ENCODE measurements at regions not wholly inside any gene's neighbourhood (a gene's known extent, or its start where the extent isn't known, plus 50 kb on each side); places are given as distances from the start of the nearest gene placed in this dataset.
"Not testable (repeated sequence)": the region's sequence is repeated elsewhere in the genome, so short reads cannot be mapped to it uniquely, and the experiment has no call there.

- H3K4me3 ChIP-seq (ENCODE audit: low read depth, low read length) = no peak overlapping the region
- 81% methylated on average over 2 of the region's 2 CpGs for WGBS
- no peak overlapping the region for H3K27ac ChIP-seq (ENCODE audit: low read depth)
Measured at GRCh38 chr6:126640356-126640755, 300.4 kb downstream of the CENPW start.

GRCh38 chr6:126640921-126641320 is 301.0 kb downstream of the CENPW start:
- Histone ChIP-seq H3K4me3 (ENCODE audit: low read depth, low read length) (no peak overlapping the region), H3K4me1 (ENCODE audit: insufficient read depth) (no peaks in the 10 kb centered on the region), H3K27ac (ENCODE audit: low read depth) (no peak overlapping the region), H3K36me3 (ENCODE audit: insufficient read depth) (no peaks in the 10 kb centered on the region)
- DNase-seq (ENCODE audit: extremely low spot score) = no peak

More at GRCh38 chr6:126640356-126640755, 300.4 kb downstream of the CENPW start:
- no peak for DNase-seq (ENCODE audit: extremely low spot score)
- no peaks in the 10 kb centered on the region for H3K4me1 ChIP-seq (ENCODE audit: insufficient read depth)
- H3K36me3 ChIP-seq (ENCODE audit: insufficient read depth) = no peaks in the 10 kb centered on the region

GRCh38 chr6:126641641-126642040 is 301.7 kb downstream of the CENPW start:
- WGBS = 89% methylated on average over 1 of the region's 1 CpG
- Histone ChIP-seq H3K27ac (ENCODE audit: low read depth) (no peak overlapping the region), H3K4me3 (ENCODE audit: low read depth, low read length) (no peak overlapping the region), H3K4me1 (ENCODE audit: insufficient read depth) (no peaks in the 10 kb centered on the region), H3K36me3 (ENCODE audit: insufficient read depth) (no peaks in the 10 kb centered on the region)
- no peak for DNase-seq (ENCODE audit: extremely low spot score)

- H3K27ac ChIP-seq (ENCODE audit: low read depth) = no peak overlapping the region
- H3K4me3 ChIP-seq (ENCODE audit: low read depth, low read length) = no peak overlapping the region
- DNase-seq (ENCODE audit: extremely low spot score) = no peak
- 93% methylated on average over 33 of the region's 33 CpGs for WGBS
- no peaks in the 10 kb centered on the region for H3K4me1 ChIP-seq (ENCODE audit: insufficient read depth)
- H3K36me3 ChIP-seq (ENCODE audit: insufficient read depth) = no peaks in the 10 kb centered on the region
Measured at GRCh38 chr6:126643352-126643751, 303.4 kb downstream of the CENPW start.

- no peak for DNase-seq (ENCODE audit: extremely low spot score)
- no peaks in the 10 kb centered on the region for H3K36me3 ChIP-seq (ENCODE audit: insufficient read depth)
- no peak overlapping the region for H3K4me3 ChIP-seq (ENCODE audit: low read depth, low read length)
- H3K27ac ChIP-seq (ENCODE audit: low read depth) = no peak overlapping the region
- H3K4me1 ChIP-seq (ENCODE audit: insufficient read depth) = no peaks in the 10 kb centered on the region
- WGBS = 33% methylated on average over 2 of the region's 2 CpGs
Measured at GRCh38 chr6:126650931-126651330, 311.0 kb downstream of the CENPW start.

GRCh38 chr6:126657561-126658175 is 317.8 kb downstream of the CENPW start:
- Histone ChIP-seq H3K4me3 (ENCODE audit: low read depth, low read length) (no peak overlapping the region), H3K36me3 (ENCODE audit: insufficient read depth) (no peaks in the 10 kb centered on the region), H3K4me1 (ENCODE audit: insufficient read depth) (no peaks in the 10 kb centered on the region), H3K27ac (ENCODE audit: low read depth) (no peak overlapping the region)
- no peak for DNase-seq (ENCODE audit: extremely low spot score)
- WGBS = 45% methylated on average over 3 of the region's 3 CpGs

GRCh38 chr6:126660376-126660775 is 320.5 kb downstream of the CENPW start:
- Histone ChIP-seq H3K4me3 (ENCODE audit: low read depth, low read length) (no peak overlapping the region), H3K4me1 (ENCODE audit: insufficient read depth) (no peaks in the 10 kb centered on the region), H3K27ac (ENCODE audit: low read depth) (no peak overlapping the region), H3K36me3 (ENCODE audit: insufficient read depth) (no peaks in the 10 kb centered on the region)
- WGBS = 98% methylated on average over 1 of the region's 1 CpG
- no peak for DNase-seq (ENCODE audit: extremely low spot score)

- H3K27ac ChIP-seq (ENCODE audit: low read depth) = no peak overlapping the region
- H3K4me1 ChIP-seq (ENCODE audit: insufficient read depth) = no peaks in the 10 kb centered on the region
- no peak for DNase-seq (ENCODE audit: extremely low spot score)
- no peak overlapping the region for H3K4me3 ChIP-seq (ENCODE audit: low read depth, low read length)
- H3K36me3 ChIP-seq (ENCODE audit: insufficient read depth) = no peaks in the 10 kb centered on the region
Measured at GRCh38 chr6:126661646-126662045, 321.7 kb downstream of the CENPW start.

GRCh38 chr6:126662966-126663365 is 323.1 kb downstream of the CENPW start:
- Histone ChIP-seq H3K4me3 (ENCODE audit: low read depth, low read length) (no peak overlapping the region), H3K27ac (ENCODE audit: low read depth) (no peak overlapping the region), H3K4me1 (ENCODE audit: insufficient read depth) (no peaks in the 10 kb centered on the region), H3K36me3 (ENCODE audit: insufficient read depth) (no peaks in the 10 kb centered on the region)
- no peak for DNase-seq (ENCODE audit: extremely low spot score)

- no peaks in the 10 kb centered on the region for H3K36me3 ChIP-seq (ENCODE audit: insufficient read depth)
- no peaks in the 10 kb centered on the region for H3K4me1 ChIP-seq (ENCODE audit: insufficient read depth)
- WGBS = 16% methylated on average over 1 of the region's 1 CpG
- H3K27ac ChIP-seq (ENCODE audit: low read depth) = no peak overlapping the region
- H3K4me3 ChIP-seq (ENCODE audit: low read depth, low read length) = no peak overlapping the region
- no peak for DNase-seq (ENCODE audit: extremely low spot score)
Measured at GRCh38 chr6:126664271-126664670, 324.4 kb downstream of the CENPW start.

- WGBS = 62% methylated on average over 3 of the region's 3 CpGs
Measured at GRCh38 chr6:126665551-126665950, 325.6 kb downstream of the CENPW start.

GRCh38 chr6:126667071-126667470 is 327.2 kb downstream of the CENPW start:
- no peaks in the 10 kb centered on the region for H3K4me1 ChIP-seq (ENCODE audit: insufficient read depth)
- no peak overlapping the region for H3K4me3 ChIP-seq (ENCODE audit: low read depth, low read length)
- no peak overlapping the region for H3K27ac ChIP-seq (ENCODE audit: low read depth)
- no peaks in the 10 kb centered on the region for H3K36me3 ChIP-seq (ENCODE audit: insufficient read depth)
- no peak for DNase-seq (ENCODE audit: extremely low spot score)
- WGBS = 89% methylated on average over 3 of the region's 3 CpGs

More at GRCh38 chr6:126665551-126665950, 325.6 kb downstream of the CENPW start:
- Histone ChIP-seq H3K27ac (ENCODE audit: low read depth) (no peak overlapping the region), H3K36me3 (ENCODE audit: insufficient read depth) (no peaks in the 10 kb centered on the region), H3K4me3 (ENCODE audit: low read depth, low read length) (no peak overlapping the region), H3K4me1 (ENCODE audit: insufficient read depth) (no peaks in the 10 kb centered on the region)
- DNase-seq (ENCODE audit: extremely low spot score) = no peak

- no peak for DNase-seq (ENCODE audit: extremely low spot score)
- no peaks in the 10 kb centered on the region for H3K4me1 ChIP-seq (ENCODE audit: insufficient read depth)
- no peak overlapping the region for H3K27ac ChIP-seq (ENCODE audit: low read depth)
- no peak overlapping the region for H3K4me3 ChIP-seq (ENCODE audit: low read depth, low read length)
- no peaks in the 10 kb centered on the region for H3K36me3 ChIP-seq (ENCODE audit: insufficient read depth)
Measured at GRCh38 chr6:126667728-126668127, 327.8 kb downstream of the CENPW start.

- Histone ChIP-seq H3K36me3 (ENCODE audit: insufficient read depth) (no peaks in the 10 kb centered on the region), H3K4me3 (ENCODE audit: low read depth, low read length) (no peak overlapping the region), H3K4me1 (ENCODE audit: insufficient read depth) (no peaks in the 10 kb centered on the region), H3K27ac (ENCODE audit: low read depth) (no peak overlapping the region)
- no peak for DNase-seq (ENCODE audit: extremely low spot score)
- 50% methylated on average over 1 of the region's 1 CpG for WGBS
Measured at GRCh38 chr6:126672649-126673048, 332.7 kb downstream of the CENPW start.

GRCh38 chr6:126673749-126674148 is 333.8 kb downstream of the CENPW start:
- 93% methylated on average over 13 of the region's 13 CpGs for WGBS
- DNase-seq (ENCODE audit: extremely low spot score) = not testable (repeated sequence)

More at GRCh38 chr6:126673749-126674148, 333.8 kb downstream of the CENPW start:
- not testable (repeated sequence) for H3K4me3 ChIP-seq (ENCODE audit: low read depth, low read length); H3K36me3 ChIP-seq (ENCODE audit: insufficient read depth); H3K4me1 ChIP-seq (ENCODE audit: insufficient read depth); H3K27ac ChIP-seq (ENCODE audit: low read depth)
